Liver (tissue), 3 donors: ENCODE measurements at regions not wholly inside any gene's neighbourhood (a gene's known extent, or its start where the extent isn't known, plus 50 kb on each side); places are given as distances from the start of the nearest gene placed in this dataset.

Experiments used
- CTCF ChIP-seq: fragments of 150-350 bp; IDR thresholded peaks from 2 replicates; pipeline ENCODE4 v1.5.1; 2017; ENCODE audit warnings: improper control_type of control experiment, low read depth, low read length; ENCODE audit not compliant: missing input control
- MAX ChIP-seq: IDR thresholded peaks from 2 replicates; pipeline ENCODE4 v1.6.1; 2016; ENCODE audit warnings: antibody characterized with exemption
- NR2F2 ChIP-seq: IDR thresholded peaks from 2 replicates; pipeline ENCODE4 v1.6.1; 2016; ENCODE audit warnings: antibody characterized with exemption
- RAD21 ChIP-seq, 2 donors: IDR thresholded peaks; 2 replicates each; pipeline ENCODE4 v1.6.1; 2016; ENCODE audit warnings: antibody characterized with exemption in 2 of 2, mild to moderate bottlenecking in 2 of 2
- REST ChIP-seq: IDR thresholded peaks from 2 replicates; pipeline ENCODE4 v1.6.1; 2016; ENCODE audit warnings: antibody characterized with exemption, mild to moderate bottlenecking
- SP1 ChIP-seq: IDR thresholded peaks from 2 replicates; pipeline ENCODE4 v1.6.1; 2018; ENCODE audit warnings: antibody characterized with exemption, mild to moderate bottlenecking
- TAF1 ChIP-seq: conservative IDR thresholded peaks from 2 replicates; pipeline ENCODE4 v1.6.1; 2016; ENCODE audit warnings: antibody characterized with exemption, mild to moderate bottlenecking
- YY1 ChIP-seq: IDR thresholded peaks from 2 replicates; pipeline ENCODE4 v1.6.1; 2016; ENCODE audit warnings: antibody characterized with exemption, mild to moderate bottlenecking
- donor health status: healthy.
- donor health status: healthy.

GRCh38 chr6:37566950-37567349 lies 67.3 kb upstream of the CCDC167 start:
- TF ChIP-seq CTCF (no peak), RAD21 (IDR thresholded peaks at IDR 0.05) (no peak), NR2F2 (no peak), MAX (no peak), REST (no peak), YY1 (no peak), TAF1 (no peak), SP1 (no peak)
